ENCODE measurements at regions not wholly inside any gene's neighbourhood (a gene's known extent, or its start where the extent isn't known, plus 50 kb on each side); places are given as distances from the start of the nearest gene placed in this dataset.

DNA sequence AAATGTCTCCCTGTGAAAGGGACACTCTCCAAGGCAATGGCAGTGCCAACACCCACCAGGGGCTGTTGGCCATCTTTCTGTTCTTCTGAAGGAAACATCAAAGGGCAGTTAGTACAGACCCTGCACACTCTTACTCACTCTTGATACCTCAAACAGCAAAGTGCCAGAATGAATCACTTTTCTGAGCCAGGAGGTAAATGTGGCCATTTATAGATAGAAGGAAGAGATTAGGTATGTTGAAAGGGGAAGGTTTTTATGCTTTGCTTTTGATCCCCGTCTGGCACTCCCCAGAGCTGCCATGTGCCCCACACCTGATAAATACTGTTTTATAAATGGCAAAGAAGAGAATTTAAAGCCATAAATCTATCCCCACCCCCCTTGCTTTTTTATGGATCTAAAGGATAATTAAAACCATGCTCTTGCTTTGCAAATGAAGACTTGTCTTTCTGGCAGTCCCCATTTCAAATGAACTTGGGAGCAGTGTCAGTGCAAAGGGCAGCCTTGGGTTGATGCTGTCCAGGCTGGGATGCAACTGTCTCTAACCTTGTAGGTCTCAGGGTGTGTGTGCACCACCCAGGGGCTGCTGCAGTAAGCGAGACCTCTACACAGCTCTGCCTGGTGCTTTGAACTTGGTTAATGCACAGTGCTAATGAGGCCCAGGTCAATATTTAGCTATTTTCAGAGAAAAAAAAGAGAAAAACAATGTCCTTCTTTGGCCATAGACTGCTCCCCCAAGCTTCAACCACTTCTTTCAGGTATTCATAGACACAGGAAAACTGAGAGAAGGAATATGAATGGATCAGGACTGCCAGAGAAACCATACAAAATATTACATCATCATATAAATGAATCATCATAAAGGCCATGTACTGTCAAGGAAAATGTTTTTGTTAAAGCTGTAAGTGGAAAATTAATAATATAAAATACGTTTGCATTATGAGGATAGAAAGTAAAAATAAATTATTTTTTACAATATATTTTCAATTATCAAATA, 207.5 kb downstream of the ETS1 start:
- TF ChIP-seq, protein P1, sequence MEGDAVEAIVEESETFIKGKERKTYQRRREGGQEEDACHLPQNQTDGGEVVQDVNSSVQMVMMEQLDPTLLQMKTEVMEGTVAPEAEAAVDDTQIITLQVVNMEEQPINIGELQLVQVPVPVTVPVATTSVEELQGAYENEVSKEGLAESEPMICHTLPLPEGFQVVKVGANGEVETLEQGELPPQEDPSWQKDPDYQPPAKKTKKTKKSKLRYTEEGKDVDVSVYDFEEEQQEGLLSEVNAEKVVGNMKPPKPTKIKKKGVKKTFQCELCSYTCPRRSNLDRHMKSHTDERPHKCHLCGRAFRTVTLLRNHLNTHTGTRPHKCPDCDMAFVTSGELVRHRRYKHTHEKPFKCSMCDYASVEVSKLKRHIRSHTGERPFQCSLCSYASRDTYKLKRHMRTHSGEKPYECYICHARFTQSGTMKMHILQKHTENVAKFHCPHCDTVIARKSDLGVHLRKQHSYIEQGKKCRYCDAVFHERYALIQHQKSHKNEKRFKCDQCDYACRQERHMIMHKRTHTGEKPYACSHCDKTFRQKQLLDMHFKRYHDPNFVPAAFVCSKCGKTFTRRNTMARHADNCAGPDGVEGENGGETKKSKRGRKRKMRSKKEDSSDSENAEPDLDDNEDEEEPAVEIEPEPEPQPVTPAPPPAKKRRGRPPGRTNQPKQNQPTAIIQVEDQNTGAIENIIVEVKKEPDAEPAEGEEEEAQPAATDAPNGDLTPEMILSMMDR (IDR thresholded peaks at IDR 0.05; ENCODE audit: insufficient read depth, low read depth, low read length): no peak
- no peak for TF ChIP-seq EZH2 (IDR thresholded peaks at IDR 0.05; ENCODE audit: insufficient read depth, low read length)

Measured in astrocyte (in vitro differentiated cells and primary cell).